SU-DHL-6 (cell line): ENCODE measurements at regions not wholly inside any gene's neighbourhood (a gene's known extent, or its start where the extent isn't known, plus 50 kb on each side); places are given as distances from the start of the nearest gene placed in this dataset.

Experiments used
- EZH2phosphoT487 ChIP-seq: fragments of 200-600 bp; sonication (generic), shearing (Covaris generic); conservative IDR thresholded peaks from 2 replicates; pipeline ENCODE4 v1.6.1; 2018; ENCODE audit warnings: mild to moderate bottlenecking, antibody characterized with exemption, low read length, moderate library complexity, mixed read lengths
- TF ChIP-seq, protein P1 (sequence below): fragments of 200-600 bp; sonication (generic); IDR thresholded peaks from one replicate; pipeline ENCODE4 v1.5.1; 2017; ENCODE audit warnings: antibody characterized with exemption, mild to moderate bottlenecking, low read length, moderate library complexity; ENCODE audit not compliant: insufficient read depth, poor library complexity, severe bottlenecking

DNA sequence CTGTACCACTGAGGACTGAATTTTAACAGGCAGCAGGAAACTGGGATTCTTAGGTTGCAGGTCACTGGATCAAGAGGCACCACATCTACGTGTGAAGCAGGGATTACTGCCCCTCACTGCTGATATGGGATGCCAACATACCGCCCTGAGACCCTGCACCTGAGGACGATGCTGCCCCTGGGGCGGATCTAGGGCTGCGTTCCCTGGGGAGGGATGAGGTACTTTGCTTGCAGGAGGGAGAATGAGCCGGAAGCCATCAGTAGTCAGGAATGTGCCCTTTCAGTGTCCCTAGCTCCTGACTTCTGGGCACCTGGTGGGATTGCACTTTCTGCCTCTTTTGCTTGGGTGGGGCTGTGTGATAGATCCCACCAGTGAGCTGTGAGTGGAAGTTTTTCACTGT, 122.8 kb downstream of the RPLP1 start:
- TF ChIP-seq, protein P1, sequence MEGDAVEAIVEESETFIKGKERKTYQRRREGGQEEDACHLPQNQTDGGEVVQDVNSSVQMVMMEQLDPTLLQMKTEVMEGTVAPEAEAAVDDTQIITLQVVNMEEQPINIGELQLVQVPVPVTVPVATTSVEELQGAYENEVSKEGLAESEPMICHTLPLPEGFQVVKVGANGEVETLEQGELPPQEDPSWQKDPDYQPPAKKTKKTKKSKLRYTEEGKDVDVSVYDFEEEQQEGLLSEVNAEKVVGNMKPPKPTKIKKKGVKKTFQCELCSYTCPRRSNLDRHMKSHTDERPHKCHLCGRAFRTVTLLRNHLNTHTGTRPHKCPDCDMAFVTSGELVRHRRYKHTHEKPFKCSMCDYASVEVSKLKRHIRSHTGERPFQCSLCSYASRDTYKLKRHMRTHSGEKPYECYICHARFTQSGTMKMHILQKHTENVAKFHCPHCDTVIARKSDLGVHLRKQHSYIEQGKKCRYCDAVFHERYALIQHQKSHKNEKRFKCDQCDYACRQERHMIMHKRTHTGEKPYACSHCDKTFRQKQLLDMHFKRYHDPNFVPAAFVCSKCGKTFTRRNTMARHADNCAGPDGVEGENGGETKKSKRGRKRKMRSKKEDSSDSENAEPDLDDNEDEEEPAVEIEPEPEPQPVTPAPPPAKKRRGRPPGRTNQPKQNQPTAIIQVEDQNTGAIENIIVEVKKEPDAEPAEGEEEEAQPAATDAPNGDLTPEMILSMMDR: no peak
- no peak for TF ChIP-seq EZH2phosphoT487
